ELF-1 (cell line): ENCODE measurements at regions not wholly inside any gene's neighbourhood (a gene's known extent, or its start where the extent isn't known, plus 50 kb on each side); places are given as distances from the start of the nearest gene placed in this dataset.

Experiments
- DNase-seq: peaks from one replicate; pipeline ENCODE4 v3.0.0-alpha.2; 2016; ENCODE audit warnings: low read depth, low spot score

- DNase-seq, result peak; percentile 19
These were observed 202.3 kb upstream of the IGF1R start for GRCh38 chr15:98446083-98446482.

GRCh38 chr15:98447069-98447468 lies 201.3 kb upstream of the IGF1R start:
- no peak for DNase-seq

GRCh38 chr15:98451236-98451635 lies 197.1 kb upstream of the IGF1R start:
- DNase-seq, result no peak

- no peak for DNase-seq
These were observed 196.1 kb upstream of the IGF1R start for GRCh38 chr15:98452238-98452637.

GRCh38 chr15:98455904-98456303 lies 192.4 kb upstream of the IGF1R start:
- DNase-seq, result no peak

GRCh38 chr15:98476559-98476958 lies 171.8 kb upstream of the IGF1R start:
- DNase-seq, result no peak

- no peak for DNase-seq
These were observed 167.5 kb upstream of the IGF1R start for GRCh38 chr15:98480844-98481243.

GRCh38 chr15:98483575-98484130 lies 164.7 kb upstream of the IGF1R start:
- no peak for DNase-seq

GRCh38 chr15:98484914-98485313 lies 163.4 kb upstream of the IGF1R start:
- DNase-seq, result no peak

GRCh38 chr15:98485451-98485850 lies 162.9 kb upstream of the IGF1R start:
- no peak for DNase-seq

GRCh38 chr15:98493966-98494511 lies 154.3 kb upstream of the IGF1R start:
- DNase-seq, result no peak

GRCh38 chr15:98501192-98501591 lies 147.1 kb upstream of the IGF1R start:
- DNase-seq, result no peak

GRCh38 chr15:98501632-98502031 lies 146.7 kb upstream of the IGF1R start:
- DNase-seq, result no peak

GRCh38 chr15:98503970-98504369 lies 144.4 kb upstream of the IGF1R start:
- no peak for DNase-seq

GRCh38 chr15:98504998-98505397 lies 143.3 kb upstream of the IGF1R start:
- no peak for DNase-seq

GRCh38 chr15:98505611-98506031 lies 142.7 kb upstream of the IGF1R start:
- DNase-seq, result no peak

- DNase-seq, result no peak
These were observed 142.2 kb upstream of the IGF1R start for GRCh38 chr15:98506172-98506571.

GRCh38 chr15:98506711-98507110 lies 141.6 kb upstream of the IGF1R start:
- peak; percentile 31 for DNase-seq

- no peak for DNase-seq
These were observed 134.8 kb upstream of the IGF1R start for GRCh38 chr15:98513428-98513986.

GRCh38 chr15:98514034-98514622 lies 134.2 kb upstream of the IGF1R start:
- no peak for DNase-seq

- peak; percentile 80 for DNase-seq
These were observed 129.3 kb upstream of the IGF1R start for GRCh38 chr15:98518823-98519561.

- no peak for DNase-seq
These were observed 128.4 kb upstream of the IGF1R start for GRCh38 chr15:98519767-98520550.
